Skeletal muscle satellite cell (primary cell): ENCODE measurements at regions not wholly inside any gene's neighbourhood (a gene's known extent, or its start where the extent isn't known, plus 50 kb on each side); places are given as distances from the start of the nearest gene placed in this dataset.
"Not testable (repeated sequence)": the region's sequence is repeated elsewhere in the genome, so short reads cannot be mapped to it uniquely, and the experiment has no call there.

Experiments used
- H3K27me3 ChIP-seq: 2 replicates; pipeline ENCODE4 v1.7.0; 2013; ENCODE audit warnings: low read length; ENCODE audit not compliant: control insufficient read depth, insufficient read depth
- H3K36me3 ChIP-seq: 2 replicates; pipeline ENCODE4 v1.7.0; 2013; ENCODE audit warnings: mild to moderate bottlenecking, control low read depth, low read length; ENCODE audit not compliant: insufficient read depth
- H3K4me1 ChIP-seq: 2 replicates; pipeline ENCODE4 v1.7.0; 2013; ENCODE audit warnings: low read length; ENCODE audit not compliant: control insufficient read depth, insufficient read depth
- H3K4me2 ChIP-seq: 2 replicates; pipeline ENCODE4 v1.7.0; 2013; ENCODE audit warnings: mild to moderate bottlenecking, low read length
- H3K4me3 ChIP-seq: 2 replicates; pipeline ENCODE4 v1.7.0; 2013; ENCODE audit warnings: low read length
- H3K9ac ChIP-seq: 2 replicates; pipeline ENCODE4 v1.7.0; 2013; ENCODE audit warnings: mild to moderate bottlenecking, low read depth, low read length, moderate library complexity
- H3K9me3 ChIP-seq: replicated peaks from 2 replicates; pipeline ENCODE4 v1.7.0; 2013; ENCODE audit warnings: mild to moderate bottlenecking, control low read depth, low read length

DNA sequence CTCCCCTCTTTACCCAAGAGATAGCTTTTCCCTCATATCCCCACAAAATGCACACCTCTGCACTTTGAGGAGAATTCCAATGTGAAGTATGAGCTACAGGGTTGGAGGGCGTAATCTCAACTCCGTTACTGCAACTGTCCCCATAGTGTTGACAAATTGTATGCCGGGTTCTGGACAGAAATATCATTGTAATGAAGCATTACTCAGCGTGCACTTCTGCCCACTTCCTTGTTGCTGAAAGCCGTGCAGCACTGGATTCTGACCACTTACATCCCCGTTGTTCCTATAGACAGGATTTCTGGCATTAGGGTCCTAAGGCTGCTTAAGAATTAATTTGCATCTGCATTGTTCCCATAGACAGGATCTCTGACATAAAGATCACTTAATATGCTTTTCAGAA lies 205.6 kb downstream of the RHOU start:
- no peaks in the 10 kb centered on the region for H3K36me3 ChIP-seq
- H3K9me3 ChIP-seq: no peaks in the 10 kb centered on the region
- H3K4me1 ChIP-seq: no peaks in the 10 kb centered on the region
- H3K4me3 ChIP-seq: no peak overlapping the region
- H3K9ac ChIP-seq: no peak overlapping the region
- H3K4me2 ChIP-seq: no peak overlapping the region
- H3K27me3 ChIP-seq: peaks cover 17% of the 10 kb centered on the region

DNA sequence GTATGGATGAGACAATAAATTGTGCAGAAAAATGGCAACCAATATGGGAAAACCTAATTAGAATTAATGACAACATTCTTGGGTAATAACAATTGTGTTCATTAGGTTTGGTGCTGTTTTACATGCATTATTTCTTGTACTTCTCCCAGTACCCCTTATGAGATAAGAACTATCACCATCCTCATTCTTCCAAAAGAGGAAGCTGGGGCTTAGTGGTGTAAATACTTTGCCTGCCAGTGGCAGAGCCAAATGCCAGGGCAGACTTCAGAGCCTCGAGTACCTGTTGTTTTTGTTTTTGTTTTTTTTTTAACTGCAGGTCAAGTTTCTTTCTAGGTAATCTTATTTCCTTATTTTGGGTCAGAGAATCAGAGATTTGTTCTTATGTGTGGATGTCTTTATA lies 206.4 kb downstream of the RHOU start:
- Histone ChIP-seq H3K9me3 (no peaks in the 10 kb centered on the region), H3K4me2 (no peak overlapping the region), H3K36me3 (no peaks in the 10 kb centered on the region), H3K27me3 (peaks cover 17% of the 10 kb centered on the region), H3K4me3 (no peak overlapping the region), H3K4me1 (no peaks in the 10 kb centered on the region), H3K9ac (no peak overlapping the region)

- Histone ChIP-seq H3K4me2 (no peak overlapping the region), H3K9me3 (no peaks in the 10 kb centered on the region), H3K9ac (no peak overlapping the region), H3K27me3 (peaks cover 4% of the 10 kb centered on the region), H3K4me1 (no peaks in the 10 kb centered on the region), H3K4me3 (no peak overlapping the region), H3K36me3 (no peaks in the 10 kb centered on the region)
Measured at GRCh38 chr1:228943436-228943835, 208.2 kb downstream of the RHOU start.

DNA sequence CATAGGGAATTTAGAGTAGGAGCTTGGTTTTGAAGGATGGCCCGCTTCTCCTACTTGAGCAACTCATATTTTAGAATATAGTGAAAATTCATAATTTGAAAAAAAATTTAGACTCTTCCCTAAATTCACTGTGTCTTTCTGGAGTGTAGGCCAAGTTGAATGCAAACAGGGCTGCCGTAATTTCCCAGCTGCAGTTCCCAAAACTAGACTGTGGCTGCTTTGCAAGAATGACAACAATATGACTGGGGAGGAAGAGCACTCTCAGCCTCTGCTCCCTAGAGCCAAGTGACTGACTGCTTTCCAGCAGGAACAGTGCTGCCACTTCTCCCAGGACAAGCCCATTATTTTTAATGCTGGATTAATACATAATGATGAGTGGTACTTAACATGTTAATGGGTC lies 209.0 kb downstream of the RHOU start:
- no peaks in the 10 kb centered on the region for H3K36me3 ChIP-seq
- no peaks in the 10 kb centered on the region for H3K4me1 ChIP-seq
- no peak overlapping the region for H3K4me3 ChIP-seq
- H3K4me2 ChIP-seq: no peak overlapping the region
- H3K9me3 ChIP-seq: no peaks in the 10 kb centered on the region
- H3K27me3 ChIP-seq: no peaks in the 10 kb centered on the region
- H3K9ac ChIP-seq: no peak overlapping the region

DNA sequence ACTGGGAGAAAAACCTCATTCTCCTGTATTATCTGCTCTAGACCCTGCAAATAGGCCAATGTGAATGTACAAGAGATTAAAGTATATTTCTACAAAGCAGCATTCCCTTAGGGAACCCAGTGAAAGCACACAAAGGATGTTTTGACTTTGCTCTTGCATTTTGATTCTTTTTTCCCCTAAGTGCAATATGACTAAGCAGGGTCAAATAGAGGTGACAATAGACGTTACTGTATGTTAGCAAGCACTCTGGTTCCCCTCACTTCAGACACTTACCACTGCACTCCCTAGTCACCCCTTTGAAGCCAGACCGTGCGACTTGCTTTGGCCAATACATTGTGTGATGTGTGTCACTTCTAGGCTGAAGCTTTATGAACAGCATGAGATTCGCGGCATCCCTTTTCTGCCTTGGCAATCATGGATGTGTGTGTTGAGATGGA lies 209.7 kb downstream of the RHOU start:
- Histone ChIP-seq H3K27me3 (no peaks in the 10 kb centered on the region), H3K4me3 (no peak overlapping the region), H3K4me1 (no peaks in the 10 kb centered on the region), H3K9me3 (no peaks in the 10 kb centered on the region), H3K9ac (no peak overlapping the region), H3K36me3 (no peaks in the 10 kb centered on the region), H3K4me2 (no peak overlapping the region)

- Histone ChIP-seq H3K27me3 (no peaks in the 10 kb centered on the region), H3K9ac (no peak overlapping the region), H3K9me3 (no peaks in the 10 kb centered on the region), H3K36me3 (no peaks in the 10 kb centered on the region), H3K4me2 (no peak overlapping the region), H3K4me1 (no peaks in the 10 kb centered on the region), H3K4me3 (no peak overlapping the region)
Measured at GRCh38 chr1:228945885-228946284, 210.6 kb downstream of the RHOU start.

DNA sequence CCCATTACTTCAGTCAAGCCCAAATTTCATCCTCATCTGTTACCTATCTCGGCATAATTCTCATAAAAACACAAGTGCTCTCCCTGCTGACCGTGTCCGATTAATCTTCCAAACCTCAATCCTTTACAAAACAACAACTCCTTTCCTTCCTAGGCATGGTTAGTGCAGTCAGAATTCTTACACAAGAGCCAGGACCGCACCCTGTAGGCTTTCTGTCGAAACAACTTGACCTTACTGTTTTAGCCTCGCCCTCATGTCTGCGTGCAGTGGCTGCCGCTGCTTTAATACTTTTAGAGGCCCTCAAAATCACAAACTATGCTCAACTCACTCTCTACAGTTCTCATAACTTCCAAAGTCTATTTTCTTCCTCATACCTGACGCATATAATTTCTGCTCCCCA lies 214.3 kb downstream of the RHOU start:
- not testable (repeated sequence) for H3K4me1 ChIP-seq, H3K9ac ChIP-seq, H3K27me3 ChIP-seq, H3K9me3 ChIP-seq, H3K4me2 ChIP-seq, H3K4me3 ChIP-seq, H3K36me3 ChIP-seq

DNA sequence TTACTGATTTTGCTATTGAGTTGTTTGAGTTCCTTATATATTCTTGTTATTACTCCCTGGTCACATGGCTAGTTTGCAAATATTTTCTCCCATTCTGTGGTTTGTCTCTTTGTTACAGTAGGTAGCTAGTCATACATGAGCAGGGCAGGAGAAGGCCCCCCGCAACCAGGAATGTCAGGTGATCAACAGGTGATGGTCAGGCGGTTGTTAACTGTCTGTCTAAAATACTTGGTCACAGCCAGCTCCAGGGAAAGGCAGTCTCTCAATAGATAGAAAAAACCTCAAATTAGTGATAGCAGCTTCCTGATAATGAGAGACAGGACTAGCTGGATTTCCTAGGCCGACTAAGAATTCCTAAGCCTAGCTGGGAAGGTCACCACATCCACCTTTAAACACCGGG lies 217.9 kb downstream of the RHOU start:
- Histone ChIP-seq H3K9me3 (no peaks in the 10 kb centered on the region), H3K9ac (no peak overlapping the region), H3K4me3 (no peak overlapping the region), H3K36me3 (no peaks in the 10 kb centered on the region), H3K4me2 (no peak overlapping the region), H3K27me3 (peaks cover 5% of the 10 kb centered on the region), H3K4me1 (no peaks in the 10 kb centered on the region)

- H3K27me3 ChIP-seq, H3K36me3 ChIP-seq, H3K4me3 ChIP-seq, H3K4me2 ChIP-seq, H3K4me1 ChIP-seq, H3K9ac ChIP-seq, H3K9me3 ChIP-seq: not testable (repeated sequence)
Measured at GRCh38 chr1:228953808-228954207, 218.5 kb downstream of the RHOU start.

GRCh38 chr1:228955691-228956090 lies 220.4 kb downstream of the RHOU start:
- H3K27me3 ChIP-seq: peaks cover 5% of the 10 kb centered on the region

DNA sequence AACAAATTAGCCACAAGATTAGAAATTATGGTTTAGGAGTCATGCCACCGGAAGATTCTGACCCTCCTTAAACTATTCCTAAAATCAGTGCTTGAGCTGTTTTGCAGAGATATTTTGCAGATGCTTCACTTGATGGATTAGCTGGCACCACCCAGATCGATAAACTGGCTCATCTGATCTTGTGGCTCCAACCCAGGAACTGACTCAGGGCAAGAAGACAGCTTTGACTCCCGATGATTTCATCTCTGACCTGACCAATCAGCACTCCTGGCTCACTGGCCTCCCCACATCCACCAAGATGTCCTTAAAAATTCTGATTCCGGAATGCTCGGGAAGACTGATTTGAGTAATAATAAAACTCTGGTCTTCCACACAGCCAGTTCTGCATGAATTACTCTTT lies 221.6 kb downstream of the RHOU start:
- Histone ChIP-seq H3K9ac (no peak overlapping the region), H3K4me1 (no peaks in the 10 kb centered on the region), H3K27me3 (peaks cover 5% of the 10 kb centered on the region), H3K9me3 (no peaks in the 10 kb centered on the region), H3K4me2 (no peak overlapping the region), H3K36me3 (no peaks in the 10 kb centered on the region), H3K4me3 (no peak overlapping the region)

More at GRCh38 chr1:228955691-228956090, 220.4 kb downstream of the RHOU start:
- no peak overlapping the region for H3K4me3 ChIP-seq
- no peak overlapping the region for H3K9ac ChIP-seq
- H3K4me2 ChIP-seq: no peak overlapping the region
- no peaks in the 10 kb centered on the region for H3K36me3 ChIP-seq
- H3K9me3 ChIP-seq: no peaks in the 10 kb centered on the region
- no peaks in the 10 kb centered on the region for H3K4me1 ChIP-seq

DNA sequence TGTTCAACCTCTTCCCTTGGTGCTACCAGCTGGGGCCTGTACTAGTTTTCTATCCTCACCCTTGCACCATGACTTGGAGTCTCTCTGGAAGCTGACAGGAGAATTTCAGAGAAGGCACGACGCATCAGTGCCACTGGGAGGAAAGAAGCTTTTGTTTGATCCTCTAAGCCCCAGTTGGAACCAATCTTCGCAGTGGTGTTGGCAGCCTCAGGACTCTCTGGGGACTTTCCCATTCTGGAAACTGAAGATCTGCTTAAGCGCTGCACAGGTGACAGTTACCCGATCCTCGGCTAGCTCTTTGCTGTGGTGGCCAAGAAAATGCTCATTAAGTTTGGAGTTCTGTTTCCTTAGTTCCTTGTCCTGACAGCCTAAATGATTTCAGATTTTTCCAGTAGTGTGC lies 222.3 kb downstream of the RHOU start:
- no peak overlapping the region for H3K9ac ChIP-seq
- no peak overlapping the region for H3K4me2 ChIP-seq
- peaks cover 5% of the 10 kb centered on the region for H3K27me3 ChIP-seq
- no peak overlapping the region for H3K4me3 ChIP-seq
- H3K9me3 ChIP-seq: no peaks in the 10 kb centered on the region
- H3K36me3 ChIP-seq: no peaks in the 10 kb centered on the region
- no peaks in the 10 kb centered on the region for H3K4me1 ChIP-seq
